Stimulated activated CD8-positive, alpha-beta memory T cell treated with anti-CD3 and anti-CD28 coated beads, Interleukin-7, amount 100 ng/mL, for 48 hours (primary cell): ENCODE measurements at regions not wholly inside any gene's neighbourhood (a gene's known extent, or its start where the extent isn't known, plus 50 kb on each side); places are given as distances from the start of the nearest gene placed in this dataset.

Experiments
- DNase-seq, 2 donors: peaks; one replicate each; pipeline ENCODE4 v3.0.0-alpha.2; 2020; ENCODE audit warnings: low read depth in 1 of 2; ENCODE audit errors: extremely low read depth in 1 of 2

DNA sequence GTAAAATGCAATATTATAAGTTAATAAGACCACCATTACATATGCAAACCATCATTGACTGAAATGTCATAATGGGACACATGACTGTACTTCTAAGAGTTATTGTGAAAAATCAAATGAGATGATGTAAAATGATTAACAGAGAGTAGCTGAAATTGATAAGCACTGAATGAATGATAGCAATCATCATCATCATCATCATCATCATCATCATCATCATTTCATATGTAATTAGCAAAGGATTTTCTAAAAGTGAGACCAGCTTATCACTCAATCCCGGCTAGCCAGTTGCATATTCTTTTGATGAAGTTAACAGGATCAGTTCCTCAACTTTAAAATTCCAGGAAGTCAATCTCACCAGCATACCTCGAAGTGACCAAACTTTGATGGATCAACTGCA is 650.3 kb upstream of the KLF4 start:
- no peak for DNase-seq

GRCh38 chr9:108138516-108138915 is 648.9 kb upstream of the KLF4 start:
- DNase-seq: no peak

DNA sequence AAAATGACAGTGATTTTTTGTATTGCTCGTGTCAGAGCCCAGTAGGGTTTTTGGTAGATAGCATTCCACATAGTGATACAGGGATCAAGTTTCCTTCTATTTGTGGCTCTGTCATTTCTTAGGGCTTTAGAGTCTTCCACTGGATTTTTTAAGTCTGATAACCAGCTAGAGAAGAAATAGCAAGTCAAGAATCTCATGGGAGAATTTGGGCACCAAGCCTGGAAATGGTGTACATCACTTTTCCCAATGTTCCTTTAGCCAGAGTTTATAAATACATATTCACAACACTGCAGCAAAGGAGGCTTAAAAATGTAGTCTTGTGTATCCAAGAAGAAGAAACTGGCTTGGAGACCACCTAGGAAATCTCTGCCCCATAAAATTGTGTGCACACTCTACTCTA is 647.1 kb upstream of the KLF4 start:
- no peak for DNase-seq

DNA sequence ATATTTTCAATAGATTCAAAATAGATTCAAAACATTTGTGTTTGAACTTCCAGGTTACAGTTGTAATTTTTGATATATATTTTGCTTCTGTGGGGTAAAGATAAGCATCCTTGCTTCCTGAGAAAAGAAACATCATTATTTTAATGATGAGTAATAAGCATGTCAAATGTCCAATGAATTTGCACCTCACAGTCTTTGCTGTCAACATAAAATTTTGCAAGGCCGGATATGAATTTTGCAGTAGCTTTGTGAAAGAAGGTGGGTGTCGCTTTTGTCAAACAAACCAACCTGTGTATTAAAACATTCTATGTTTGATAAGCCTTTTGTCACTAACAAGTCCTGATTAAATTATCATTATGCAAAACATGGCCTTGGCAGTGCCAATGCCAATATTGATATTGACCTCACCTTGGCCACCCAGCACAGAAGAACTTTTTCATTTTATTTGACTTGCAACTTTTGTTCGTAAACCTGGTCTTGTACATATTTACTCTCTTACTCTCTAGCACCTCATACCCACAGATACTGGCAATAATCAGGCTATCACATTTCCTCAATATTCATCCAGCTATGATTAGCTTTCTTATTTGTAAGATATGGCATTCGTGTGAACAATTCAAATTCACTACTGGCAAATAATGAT is 645.0 kb upstream of the KLF4 start:
- no peak for DNase-seq

GRCh38 chr9:108133680-108134079 is 644.1 kb upstream of the KLF4 start:
- no peak for DNase-seq

DNA sequence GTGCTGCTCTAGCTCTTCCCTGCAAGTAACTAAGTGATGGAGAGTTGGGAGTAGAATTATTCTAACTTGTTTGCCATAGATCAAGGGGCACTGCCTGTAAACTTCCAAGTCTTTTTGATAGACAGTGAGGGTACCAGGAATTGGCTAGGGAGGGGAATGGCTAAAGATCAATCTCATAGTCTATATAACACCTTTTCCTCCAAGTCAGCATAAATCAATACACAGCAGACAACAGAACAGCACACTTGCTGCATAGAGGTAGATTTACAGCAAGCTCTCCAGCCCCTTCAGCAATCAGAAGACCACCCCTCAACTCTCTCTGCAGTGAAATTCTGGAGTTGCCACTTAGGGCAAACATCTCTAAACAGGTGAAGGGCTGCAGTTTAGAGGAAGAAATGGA is 643.5 kb upstream of the KLF4 start:
- DNase-seq: no peak

GRCh38 chr9:108130905-108131304 is 641.3 kb upstream of the KLF4 start:
- no peak for DNase-seq

DNA sequence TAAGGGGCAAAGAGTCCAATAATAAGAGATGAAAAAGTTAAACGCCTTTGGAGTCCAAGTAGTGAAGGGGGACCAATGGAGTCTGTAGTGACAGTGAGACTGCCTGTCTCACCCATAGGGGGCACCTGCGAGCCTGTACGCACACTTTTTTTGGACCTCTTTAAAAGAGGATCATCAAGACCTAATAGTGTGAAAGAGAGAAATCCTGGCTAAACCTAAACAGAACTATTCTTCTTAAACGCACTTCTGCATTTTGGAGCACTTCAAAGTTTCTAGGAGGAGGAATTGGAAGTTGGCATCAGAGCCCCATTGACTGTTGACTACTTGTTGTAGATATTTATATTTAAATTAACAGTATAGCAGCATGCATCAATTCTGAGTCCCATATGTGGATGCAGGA is 636.1 kb upstream of the KLF4 start:
- no peak for DNase-seq

GRCh38 chr9:108119530-108120113 is 630.1 kb upstream of the KLF4 start:
- no peak for DNase-seq

- no peak for DNase-seq
Measured at GRCh38 chr9:108117795-108118194, 628.2 kb upstream of the KLF4 start.

DNA sequence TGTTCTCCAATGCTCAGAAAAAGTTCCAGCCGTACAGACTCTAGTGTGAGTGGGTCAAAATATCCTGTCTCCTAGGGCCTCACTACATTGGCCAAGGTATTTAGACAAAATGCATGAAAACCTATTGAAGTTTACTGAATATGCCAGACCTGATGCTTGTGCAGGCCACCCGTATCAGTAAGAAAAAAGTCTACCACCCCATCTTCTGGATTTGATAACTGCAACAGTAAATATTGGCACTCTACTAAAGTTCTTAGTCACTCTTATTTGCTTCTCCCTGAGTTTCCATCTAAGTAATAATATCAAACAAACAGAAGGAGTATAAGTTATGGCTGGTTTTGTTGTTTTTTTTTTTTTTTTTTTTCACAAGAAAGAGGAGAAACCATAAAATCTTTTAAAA is 627.7 kb upstream of the KLF4 start:
- no peak for DNase-seq

DNA sequence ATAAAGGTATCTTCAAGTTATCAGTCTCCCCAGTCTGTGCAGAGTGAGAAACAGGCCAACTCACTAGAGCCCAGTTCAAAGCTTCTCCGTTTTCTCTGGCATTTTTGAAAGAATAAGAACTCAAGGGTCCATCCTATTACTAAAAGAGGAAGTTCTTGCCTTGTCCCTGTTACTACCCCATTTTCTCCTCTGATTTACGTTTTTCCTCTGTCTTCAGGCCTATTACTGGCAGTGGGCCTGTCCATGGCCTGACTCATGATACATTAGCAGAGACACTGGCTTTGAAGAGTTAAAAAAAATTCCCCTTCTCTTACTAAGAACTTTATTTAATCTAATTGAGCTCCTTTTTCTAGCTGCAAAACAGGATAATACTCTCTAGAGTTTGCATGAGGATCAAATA is 624.0 kb upstream of the KLF4 start:
- no peak for DNase-seq

- DNase-seq: no peak
Measured at GRCh38 chr9:108109927-108110690, 620.5 kb upstream of the KLF4 start.

- no peak for DNase-seq
Measured at GRCh38 chr9:108108852-108109448, 619.4 kb upstream of the KLF4 start.

GRCh38 chr9:108108280-108108851 is 618.8 kb upstream of the KLF4 start:
- no peak for DNase-seq

DNA sequence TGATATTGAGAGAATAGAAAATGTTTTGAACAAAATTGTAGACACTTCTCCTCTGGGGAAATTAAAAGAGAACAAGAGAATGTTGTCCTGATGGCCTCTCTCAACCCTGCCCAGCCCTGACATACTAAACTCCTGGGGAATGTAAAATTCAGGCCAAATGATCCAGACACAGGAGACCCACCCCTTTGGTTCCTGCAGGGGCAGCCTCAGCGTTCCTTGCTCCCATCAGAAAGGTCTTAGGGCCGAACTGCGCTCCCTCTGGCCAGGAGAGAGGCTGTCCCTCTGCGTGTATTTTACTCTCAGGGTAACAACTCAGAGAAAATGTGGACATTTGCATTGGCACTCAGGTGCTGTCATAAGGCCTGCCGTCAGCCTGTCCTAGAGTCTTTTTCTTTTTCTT is 616.3 kb upstream of the KLF4 start:
- DNase-seq: no peak

- no peak for DNase-seq
Measured at GRCh38 chr9:108104991-108105390, 615.4 kb upstream of the KLF4 start.

DNA sequence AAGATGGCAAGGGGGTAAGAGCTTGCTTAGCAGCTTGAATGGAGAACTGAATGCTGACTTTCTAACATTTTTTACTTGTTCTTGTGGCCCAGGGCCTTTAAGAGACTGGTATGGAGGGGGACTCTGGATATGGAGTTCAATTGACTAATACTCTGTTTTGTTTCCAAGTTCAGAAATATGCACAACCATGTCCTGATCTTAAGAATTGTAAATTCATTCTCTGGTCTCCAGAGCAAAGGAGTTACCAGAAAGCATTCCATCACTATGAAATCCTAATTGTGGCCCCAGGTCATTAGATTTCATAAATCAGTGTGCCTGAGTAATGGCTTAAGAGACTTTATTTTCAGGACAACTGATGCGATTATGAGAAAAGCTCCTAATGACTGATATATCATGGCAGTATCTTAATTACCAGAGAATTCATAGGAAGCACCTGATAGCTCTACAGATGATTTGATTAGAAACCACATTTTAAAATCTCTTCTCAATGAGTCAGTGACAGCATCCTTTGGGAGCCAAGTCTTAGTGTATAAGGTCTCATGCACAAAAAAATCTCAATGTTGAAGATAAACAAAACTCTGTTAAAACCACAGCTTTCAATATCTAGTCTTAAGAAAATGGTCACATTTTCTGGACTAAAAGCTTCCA is 613.6 kb upstream of the KLF4 start:
- DNase-seq: no peak

GRCh38 chr9:108101410-108101809 is 611.8 kb upstream of the KLF4 start:
- DNase-seq: no peak

GRCh38 chr9:108100571-108100970 is 611.0 kb upstream of the KLF4 start:
- DNase-seq: no peak

DNA sequence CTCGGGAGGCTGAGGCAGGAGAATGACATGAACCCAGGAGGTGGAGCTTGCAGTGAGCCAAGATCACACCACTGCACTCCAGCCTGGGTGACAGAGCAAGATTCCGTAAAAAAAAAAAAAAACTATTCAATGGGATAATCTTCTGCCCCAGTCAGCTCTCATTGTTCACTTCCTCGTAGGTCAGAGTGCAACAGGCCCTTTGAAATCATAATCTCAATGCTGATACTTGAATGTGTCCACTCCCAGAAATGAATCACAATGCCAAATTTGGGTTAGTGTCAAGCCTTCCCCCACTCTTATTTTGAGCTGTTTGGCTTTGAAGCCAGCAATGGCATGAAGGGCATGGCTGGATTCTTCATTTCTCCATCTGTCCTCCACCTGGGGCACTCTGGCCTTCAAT is 610.3 kb upstream of the KLF4 start:
- DNase-seq: no peak
